HPDE6-E6E7 (cell line): ENCODE measurements at regions not wholly inside any gene's neighbourhood (a gene's known extent, or its start where the extent isn't known, plus 50 kb on each side); places are given as distances from the start of the nearest gene placed in this dataset.

Source experiments
- DNase-seq: peaks from one replicate; pipeline ENCODE4 v3.0.0; 2011; ENCODE audit warnings: missing footprints; ENCODE audit errors: extremely low spot score

DNA sequence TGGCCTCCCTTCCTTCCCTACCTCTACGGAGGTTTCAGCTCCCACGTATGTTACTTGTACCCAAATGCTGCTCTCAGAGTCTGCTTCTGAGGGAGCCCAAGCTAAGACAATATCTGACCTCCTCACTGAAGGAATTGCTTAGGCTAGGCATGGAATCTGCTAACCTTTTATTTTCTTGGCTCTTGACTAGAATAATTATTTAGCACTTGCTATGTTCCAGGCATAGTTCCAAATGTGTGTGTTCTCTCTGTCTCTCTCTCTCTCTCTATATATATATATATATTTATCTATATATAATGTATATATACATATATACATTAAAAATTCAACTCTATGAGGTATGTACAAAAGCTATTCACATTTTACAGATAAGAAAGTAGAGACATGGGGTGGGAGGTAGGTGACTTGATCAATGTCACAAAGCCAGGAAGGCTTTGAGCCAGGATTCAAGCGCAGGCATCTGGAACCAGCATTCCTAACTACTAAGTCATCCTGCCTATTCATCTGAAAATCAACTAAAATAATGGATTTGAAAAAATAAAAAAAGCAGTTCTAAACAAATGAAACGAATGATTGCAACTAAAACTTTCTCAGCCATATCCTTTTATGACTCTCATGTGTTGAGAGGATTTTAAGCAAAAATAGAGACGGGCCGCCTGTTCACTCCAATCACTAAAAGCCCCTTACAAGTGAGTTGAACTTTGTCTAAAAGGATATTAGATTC, 189.7 kb upstream of the JAG1 start:
- DNase-seq, result no peak

DNA sequence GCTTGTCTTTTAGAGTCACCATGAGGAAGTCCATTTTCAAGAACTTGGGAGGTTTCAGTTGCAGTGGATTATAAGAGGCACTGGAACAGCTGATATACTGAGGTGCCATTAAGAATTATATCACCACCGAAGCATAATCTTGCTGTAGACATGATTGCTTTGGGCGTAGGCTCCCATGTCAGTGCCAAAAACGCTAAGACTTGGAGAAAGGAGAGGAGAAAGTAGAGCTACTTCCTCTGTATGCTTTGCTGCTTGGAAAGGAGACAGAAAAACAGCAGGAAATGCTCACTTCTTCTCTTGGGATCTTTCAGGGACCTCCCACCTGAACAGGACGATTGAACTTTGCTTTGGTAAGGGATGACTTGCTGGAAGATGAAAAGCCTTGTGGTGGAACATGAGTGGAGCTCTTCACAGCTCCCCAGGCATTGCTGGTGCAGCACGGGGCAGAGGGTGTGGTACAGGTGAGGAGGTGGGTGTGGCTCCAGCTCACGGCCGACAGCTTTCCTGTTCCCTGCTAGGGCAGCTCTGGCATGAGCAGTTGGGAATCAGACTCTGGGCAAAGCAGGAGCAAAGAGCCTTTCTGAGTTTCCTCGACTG, 190.4 kb upstream of the JAG1 start:
- DNase-seq, result peak; percentile 90

DNA sequence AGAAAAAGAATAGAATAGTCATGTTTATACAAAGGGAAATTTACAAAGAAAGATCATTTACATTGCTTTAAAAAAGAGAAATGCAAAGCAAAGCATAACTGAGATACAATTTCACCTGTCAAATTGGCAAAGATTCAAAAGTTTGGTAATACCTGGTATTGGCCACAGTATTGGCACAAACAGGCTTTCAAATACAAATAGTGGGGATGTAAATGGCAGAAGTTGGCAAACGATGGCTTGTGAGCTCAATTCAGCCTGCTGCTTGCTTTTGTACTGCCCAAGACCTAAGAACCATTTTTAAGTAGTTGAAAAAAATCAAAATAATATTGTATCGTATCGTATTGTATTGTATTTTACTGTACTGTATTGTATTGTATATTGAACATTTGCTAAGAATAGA, 194.5 kb upstream of the JAG1 start:
- no peak for DNase-seq

DNA sequence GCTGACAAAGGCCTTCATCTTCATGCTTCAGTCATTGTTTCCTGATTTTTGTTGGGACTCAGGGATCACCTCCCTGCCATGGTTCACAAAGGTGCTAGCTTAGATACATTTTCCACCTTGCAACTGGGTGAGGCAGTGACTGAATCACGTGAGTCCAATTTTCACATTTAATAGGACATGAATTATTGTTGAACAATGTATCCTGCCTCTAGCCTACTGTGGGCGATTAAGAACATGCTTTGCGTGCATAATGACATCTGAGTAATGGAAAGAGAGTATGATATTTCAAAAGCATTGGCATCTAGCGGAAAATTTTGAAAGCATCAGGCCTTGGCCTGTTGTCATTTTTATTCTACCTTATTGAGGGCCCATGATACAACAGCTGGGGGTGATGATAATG, 199.2 kb upstream of the JAG1 start:
- DNase-seq, result no peak

DNA sequence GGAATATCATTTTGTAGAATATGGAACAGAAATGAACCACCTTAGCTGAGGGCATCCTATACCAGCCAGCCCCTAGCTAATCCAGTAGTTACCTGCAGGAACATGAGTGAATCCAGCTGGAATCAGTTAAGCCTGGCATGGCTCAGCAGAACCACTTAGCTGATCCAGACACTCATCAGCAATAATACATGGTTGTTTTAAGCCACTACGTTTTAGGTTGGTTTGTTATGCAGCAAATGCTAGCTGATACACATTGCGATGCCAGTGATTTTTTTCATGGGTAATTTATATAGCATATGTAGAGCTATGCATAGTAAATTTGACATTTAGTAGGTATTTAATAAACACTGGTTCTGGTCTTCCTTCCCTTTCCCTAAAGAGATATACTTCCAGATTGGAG, 201.9 kb upstream of the JAG1 start:
- no peak for DNase-seq

DNA sequence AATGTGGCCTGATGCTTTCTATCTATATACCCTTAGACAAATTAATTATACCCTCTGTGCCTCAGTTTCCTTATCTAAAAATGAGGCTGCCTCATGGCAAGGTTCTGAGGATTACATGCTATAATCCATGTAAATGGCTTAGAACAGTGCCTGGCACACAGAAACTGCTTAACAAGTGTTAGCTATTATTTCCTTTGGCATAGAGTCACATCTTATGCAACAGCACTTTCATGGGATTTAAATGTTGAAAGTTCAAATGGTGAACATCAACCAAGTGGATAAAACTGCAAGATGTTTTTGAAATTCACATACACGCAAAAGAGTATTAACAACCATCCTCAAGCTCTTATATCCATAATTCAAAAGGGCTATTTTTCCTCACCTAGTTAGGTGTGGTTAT, 202.8 kb upstream of the JAG1 start:
- DNase-seq, result no peak

DNA sequence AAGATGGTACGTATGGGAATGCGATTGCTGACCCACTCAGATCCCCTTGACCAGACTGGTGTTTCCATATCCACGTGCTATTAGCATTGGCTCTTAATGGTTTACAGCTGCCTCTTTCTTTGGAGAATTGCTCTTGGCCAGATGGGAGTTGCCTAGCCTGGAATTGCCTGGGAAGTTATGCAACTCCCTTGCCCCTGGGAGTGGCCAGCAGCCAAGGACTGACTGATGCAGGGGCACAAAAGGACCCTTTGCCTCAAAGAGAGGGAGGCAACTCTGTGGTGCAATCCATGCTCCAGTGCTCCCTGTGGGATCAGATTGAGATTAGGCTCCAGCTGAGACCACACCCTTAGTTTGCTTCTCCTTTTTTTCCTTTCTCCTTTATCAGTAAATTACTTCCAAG, 203.5 kb upstream of the JAG1 start:
- no peak for DNase-seq

DNA sequence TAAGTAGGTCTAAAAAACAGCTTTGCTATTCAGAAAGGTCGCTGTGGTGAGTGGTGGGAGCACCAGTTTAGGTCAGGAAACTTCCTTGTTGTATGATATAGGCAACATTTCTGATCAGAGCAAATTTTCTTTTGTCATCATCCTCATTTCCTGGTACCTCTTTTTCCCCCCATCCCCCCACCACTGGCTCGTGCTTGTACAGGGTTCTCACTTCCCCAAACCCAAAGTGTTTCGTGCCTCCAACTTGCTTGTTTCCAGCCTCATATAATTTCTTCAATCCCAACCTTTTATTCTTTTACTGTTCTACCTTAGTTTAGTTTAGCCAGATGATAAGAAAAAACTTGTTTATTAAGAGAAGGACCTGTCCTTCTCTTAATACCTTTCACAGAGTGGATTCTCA, 209.4 kb upstream of the JAG1 start:
- no peak for DNase-seq

DNA sequence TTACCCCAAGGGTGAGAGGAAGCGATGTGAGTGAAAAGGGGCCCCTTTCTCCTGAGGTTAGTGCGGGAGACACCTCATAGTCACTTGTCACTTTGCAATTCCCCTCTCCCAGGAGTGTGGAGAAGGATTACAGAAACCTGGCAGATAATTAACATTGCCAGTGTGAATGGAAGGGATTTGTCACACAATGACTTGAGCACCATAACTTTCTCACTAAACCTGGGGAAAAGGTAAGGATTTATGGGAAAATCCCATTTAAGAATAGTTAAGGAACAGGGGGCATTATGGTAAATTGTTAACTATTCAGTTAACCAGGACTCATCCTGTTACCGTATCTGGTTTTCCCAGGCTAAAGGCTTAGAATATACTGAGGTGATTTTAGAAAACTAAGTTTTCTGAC, 219.5 kb upstream of the JAG1 start:
- no peak for DNase-seq

DNA sequence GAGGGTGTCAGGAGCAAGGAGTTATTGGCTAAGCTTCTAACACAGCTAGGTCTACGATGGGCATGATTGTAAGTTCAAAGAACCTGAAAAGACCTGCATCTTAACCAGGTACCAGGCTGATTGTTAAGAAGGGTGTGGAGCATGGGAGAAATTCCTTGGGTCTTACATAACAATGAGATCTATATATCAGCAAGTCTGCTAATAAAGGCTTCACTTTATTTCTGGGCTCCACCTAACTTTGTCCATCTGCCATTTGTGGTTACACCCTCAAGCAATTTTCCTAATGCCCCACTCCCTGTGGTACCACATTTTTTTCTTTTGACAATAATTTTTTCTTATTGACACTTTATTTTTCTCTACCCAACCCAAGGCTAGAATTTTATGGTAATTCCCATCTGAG, 223.5 kb upstream of the JAG1 start:
- no peak for DNase-seq

DNA sequence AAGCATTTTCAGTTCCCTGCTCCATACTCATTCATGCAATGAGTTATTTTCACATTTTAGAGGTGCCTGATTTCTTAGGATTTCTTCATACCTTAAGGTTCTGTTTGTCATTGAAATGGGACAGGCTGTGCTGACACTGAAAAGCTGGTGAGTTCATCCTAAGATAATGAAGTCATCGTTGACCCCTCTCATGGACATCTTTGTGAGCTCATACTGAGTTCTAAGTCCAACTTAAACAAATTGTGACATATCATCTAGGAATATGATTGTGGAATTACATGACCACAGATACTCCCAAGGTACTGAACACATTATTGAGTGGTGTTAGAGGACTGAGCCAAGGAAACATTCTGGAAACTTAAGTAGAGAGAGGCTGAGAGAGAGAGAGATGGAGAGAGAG, 224.8 kb upstream of the JAG1 start:
- no peak for DNase-seq

DNA sequence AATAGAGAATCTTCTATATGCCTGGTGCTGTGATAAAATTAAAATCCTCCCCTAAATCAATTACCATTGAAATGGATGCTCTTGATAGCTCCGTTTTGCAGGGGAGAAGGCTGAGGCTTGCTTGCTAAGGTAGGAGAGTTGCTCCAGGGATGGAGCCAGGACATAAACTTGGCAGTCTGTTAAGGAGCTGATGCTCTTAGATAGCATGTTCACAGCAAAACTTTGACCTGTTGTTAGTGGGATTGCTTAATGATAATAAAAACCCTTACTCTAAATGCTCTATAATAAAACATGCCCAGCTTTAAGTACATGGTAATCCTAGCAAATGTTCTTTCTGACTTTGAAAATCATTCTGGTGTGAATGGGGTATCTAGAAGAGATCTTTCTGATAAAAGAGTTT, 228.4 kb upstream of the JAG1 start:
- no peak for DNase-seq

DNA sequence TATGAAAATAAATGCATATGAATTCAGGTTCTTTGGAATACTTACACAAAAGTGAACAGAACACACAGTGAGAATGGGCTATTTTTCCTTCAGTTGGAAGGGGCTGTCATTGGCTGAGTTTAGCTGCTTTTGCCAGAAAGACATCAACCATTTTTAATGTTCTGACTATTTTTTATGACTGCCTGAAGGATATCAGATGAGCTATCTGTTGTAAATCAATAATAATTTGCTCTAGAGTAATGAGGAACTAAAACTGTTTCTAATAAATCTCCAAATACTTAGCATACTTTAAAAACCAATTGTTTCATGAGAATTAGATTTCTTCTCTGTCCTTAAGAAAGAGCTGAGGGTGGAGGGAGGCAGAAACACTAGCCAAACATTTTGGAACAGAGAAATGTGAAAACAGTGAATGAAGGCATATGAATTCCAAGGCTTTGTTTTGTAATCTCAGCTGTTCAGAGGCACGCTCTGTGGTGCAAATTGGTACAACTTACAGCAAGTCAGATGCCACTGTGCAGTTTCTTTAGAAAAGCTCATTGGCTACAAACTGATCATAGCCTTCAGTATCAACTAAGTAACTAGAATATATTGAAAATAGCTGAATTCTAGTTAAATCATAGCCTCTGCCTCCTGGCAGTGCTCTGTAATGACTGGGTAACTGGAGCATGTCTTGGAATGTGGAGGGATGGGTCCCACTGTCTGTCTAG, 228.9 kb upstream of the JAG1 start:
- DNase-seq, result no peak

DNA sequence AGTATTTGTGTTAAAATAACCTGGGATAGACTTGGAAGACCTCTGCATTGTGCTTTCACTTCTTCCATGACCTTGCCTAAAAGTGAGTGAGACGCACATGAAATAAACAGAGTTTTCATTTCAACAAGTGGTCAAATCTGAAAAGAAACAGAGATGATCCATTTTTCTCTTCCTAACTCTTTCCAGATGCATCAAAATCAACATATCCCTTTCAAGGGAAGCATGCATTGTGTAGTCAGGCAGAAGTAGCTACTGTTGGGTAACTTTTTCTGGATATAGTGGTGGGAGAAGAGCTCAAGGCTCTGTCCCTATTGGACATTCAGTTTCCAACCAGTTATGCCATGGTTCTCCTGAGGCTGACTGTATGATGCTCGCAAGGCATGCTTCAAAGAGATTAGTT, 233.0 kb upstream of the JAG1 start:
- no peak for DNase-seq

DNA sequence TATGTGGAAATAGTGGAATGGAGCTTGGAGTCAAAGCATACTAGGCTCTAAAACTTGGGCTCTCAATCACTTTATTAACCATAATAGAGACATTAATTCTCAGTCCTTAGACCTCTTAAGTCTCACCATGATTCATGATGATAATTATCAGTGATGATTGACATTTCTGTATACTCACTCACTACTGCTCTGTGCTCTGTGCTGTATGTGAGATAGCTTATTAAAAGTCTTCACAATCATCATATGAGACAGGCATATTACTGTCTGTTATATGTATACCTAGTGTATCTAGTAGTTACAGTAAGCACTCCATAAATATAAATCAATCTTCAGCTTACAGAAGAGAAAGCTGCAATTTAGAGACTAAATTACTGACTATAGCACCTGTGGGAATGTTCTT, 236.0 kb upstream of the JAG1 start:
- DNase-seq, result no peak

DNA sequence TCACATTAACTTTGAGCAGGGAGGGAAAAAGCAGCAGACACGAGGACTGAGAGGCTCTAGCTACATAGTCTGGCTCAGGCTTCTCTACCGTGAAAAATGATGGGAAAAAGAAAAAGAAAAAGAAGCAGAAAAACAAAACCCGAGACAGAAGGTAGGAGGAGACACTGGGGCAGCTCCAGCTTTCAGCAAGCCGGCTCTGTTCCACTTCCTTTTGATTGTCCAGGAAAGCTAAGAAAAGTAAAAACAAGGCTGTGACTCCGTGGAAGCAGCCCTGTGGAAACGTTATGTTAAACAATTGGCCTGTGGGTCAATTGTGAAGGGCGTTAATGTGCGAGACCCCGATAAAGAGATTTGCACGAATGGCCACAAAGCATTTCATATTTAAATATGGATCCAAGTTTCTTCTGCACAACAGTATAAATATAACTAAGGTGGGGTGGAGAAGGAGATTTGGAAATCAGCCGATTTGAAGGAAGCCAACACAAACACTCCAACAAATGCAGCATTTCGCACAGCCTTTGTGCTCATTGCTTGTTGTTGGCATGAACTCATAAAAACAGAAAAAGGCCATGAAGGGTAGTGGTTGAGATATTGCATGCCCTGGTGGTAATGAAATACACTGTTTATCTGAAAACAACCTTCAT, 236.9 kb upstream of the JAG1 start:
- no peak for DNase-seq

DNA sequence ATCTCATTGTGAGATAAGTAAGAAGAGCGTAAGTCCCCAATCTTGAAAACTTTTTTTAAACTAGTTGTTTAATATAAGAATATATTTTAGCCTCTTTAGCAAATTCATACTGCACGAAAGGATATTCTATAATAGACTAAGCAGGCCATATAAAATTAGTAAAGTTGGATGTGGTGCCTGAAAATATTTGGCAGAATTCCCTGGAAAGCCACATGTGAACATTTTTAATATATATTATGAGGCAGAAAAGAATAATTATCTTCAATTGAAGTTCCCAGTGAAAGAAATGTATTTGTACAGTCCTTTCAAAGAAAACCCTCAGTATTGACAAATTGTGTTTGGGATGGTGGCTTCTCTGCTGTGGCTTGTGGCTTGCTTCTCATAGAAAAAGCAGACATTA, 237.5 kb upstream of the JAG1 start:
- no peak for DNase-seq

DNA sequence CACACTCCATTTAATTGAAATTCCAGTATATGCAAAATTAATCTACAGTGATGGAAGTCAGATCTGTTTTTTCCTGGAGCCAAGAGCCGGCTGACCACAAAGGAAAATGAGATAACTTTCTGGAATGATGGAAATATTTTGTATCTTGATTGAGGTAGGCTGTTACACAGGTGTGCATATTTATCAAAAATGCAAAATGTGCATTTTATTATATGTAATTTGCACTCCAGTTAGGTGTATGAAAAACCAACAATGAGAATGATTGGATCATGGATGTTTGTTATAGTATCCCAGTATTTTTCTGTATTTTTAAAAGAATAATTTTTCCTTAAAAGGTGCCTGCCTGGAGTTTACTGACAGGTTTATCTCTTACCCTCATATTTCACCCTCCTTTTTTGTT, 242.0 kb upstream of the JAG1 start:
- no peak for DNase-seq

DNA sequence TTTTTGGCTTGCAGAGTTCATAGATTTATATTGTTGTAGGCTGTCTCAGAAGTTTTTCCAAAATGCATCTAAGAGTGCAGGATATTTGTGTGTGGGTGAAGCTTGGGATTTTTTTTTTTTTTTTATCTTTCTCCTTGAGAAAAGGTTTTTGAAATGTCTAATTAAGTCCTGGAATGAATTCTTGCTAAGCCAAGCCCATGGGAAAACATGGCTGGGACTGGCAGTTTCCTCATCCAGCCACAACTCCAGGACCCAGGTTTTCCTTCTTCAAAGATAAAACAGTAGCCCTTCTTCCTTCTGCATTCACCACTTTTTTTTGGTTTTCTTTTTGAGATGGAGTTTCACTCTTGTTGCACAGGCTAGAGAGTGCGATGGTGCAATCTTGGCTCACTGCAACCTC, 242.5 kb upstream of the JAG1 start:
- no peak for DNase-seq

DNA sequence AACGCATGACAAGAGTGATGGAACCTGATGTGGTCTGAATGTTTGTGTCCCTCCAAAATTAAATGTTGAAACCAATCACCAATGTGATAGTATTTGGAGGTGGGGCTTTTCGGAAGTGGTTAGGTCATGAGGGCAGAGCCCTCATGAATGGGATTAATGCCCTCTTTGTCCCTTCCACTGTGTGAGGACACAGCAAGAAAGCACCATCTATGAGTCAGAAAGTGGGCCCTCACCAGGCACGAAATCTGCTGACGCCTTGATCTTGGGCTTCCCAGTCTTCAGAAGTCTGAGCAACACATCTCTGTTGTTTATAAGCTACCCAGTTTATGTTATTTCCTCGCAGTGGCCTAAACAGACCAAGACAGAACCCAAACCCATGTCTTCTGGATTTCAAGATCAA, 244.0 kb upstream of the JAG1 start:
- no peak for DNase-seq

DNA sequence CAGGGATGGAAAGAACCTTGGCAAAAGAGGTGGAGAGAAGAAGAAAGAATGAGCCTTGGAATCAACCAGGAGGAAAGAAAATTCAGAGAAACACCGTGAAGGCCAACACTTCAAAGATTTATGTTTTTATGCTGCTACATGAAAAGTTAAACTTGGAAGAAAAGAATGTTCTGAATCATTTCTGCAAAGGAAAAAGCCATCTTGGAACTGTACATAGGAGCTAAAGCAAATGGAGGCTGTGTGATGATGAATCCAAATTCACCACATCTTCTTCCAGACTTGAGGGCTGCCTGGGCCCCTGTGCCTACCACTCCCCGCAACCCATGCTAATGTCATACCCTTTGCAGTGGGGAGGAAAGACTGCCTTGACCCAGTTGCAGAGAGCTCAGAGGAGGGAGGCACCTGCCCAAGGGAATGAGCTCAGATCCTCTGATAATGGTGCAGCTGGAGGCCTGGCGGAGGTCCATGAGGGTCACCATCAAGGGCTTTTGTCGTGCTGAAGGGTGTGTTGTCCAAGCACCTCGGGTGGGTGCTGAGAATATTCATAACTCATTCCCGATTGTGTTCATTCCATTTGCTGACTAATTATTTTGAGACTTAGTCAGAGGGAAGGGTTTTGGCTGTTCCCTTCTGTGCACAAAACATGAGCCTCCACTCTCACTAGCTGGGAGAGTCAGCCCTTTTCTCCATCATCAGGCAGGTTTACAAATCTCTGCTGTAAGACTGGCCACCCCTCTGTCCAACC, 245.8 kb upstream of the JAG1 start:
- peak; percentile 53 for DNase-seq

DNA sequence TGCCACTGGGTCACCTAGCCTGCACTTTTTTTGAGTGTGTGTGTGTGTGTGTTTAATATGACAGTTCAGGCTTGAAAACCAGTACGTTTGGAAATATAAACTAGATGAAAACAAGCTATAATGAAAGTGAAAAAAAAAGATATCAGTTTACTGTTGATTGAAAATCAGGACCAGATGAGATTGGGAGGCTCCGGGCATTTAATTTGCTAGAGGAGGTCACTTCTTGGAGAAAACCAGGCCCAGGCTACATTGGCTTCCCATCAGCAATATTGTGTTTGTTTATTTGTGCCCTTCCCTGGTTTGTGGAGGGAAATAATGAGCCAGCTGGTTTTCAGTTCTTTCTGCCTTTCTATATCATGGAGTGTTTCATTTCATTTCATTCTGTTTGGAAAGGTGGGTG, 246.6 kb upstream of the JAG1 start:
- no peak for DNase-seq
